Spleen (tissue), 7 donors: ENCODE measurements at regions not wholly inside any gene's neighbourhood (a gene's known extent, or its start where the extent isn't known, plus 50 kb on each side); places are given as distances from the start of the nearest gene placed in this dataset.

Experiments used
- POLR2A ChIP-seq, 3 donors: fragments of 450-650 bp; IDR thresholded peaks; one replicate each; pipeline ENCODE4 v1.5.1; 2017; ENCODE audit warnings: antibody characterized with exemption in 3 of 3, mild to moderate bottlenecking in 1 of 3
- POLR2AphosphoS5 ChIP-seq, 3 donors: sonication (generic); formaldehyde crosslinking; IDR thresholded peaks; one replicate each; pipeline ENCODE4 v1.5.1; 2017; ENCODE audit warnings: antibody characterized with exemption in 3 of 3
- TF ChIP-seq, protein P1 (sequence below), 11 experiments: fragments of 200-600 bp in 7 of 11; fragments of 450-650 bp in 4 of 11; sonication (generic) in 4 of 11; IDR thresholded peaks in 8 of 11; conservative IDR thresholded peaks in 3 of 11; 1 replicate in 7 of 11; 2 replicates in 4 of 11; pipeline versions ENCODE4 v1.4.0 to v1.8.0; 2016 to 2021; ENCODE audit warnings: antibody characterized with exemption in 11 of 11, inconsistent platforms in 4 of 11, mild to moderate bottlenecking in 1 of 11
- donor health status: DM: no; HTN: no; CAD: no; lungs with moderate emphysema.
- donor health status: DM: no; HTN: no; CAD: no.
- donor health status: DM: no; HTN: no; CAD: no.

DNA sequence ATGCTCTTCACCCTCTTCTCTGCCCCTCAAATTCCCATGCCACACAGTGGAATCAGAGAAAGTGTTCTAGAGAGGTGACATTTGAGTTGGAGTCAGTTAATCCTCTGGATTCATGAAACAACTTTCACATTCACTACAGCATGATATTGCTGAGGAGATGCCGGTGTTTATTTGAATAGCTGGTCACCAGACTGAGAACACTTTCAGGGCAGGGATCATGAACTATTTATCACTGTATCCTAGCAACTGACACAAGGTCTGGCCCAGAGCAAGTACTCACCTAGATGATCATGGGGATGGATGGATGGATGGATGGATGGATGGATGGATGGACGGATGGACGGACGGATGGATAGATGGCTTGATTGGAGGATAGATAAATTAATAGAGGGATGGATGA, 116.7 kb upstream of the ZMIZ1 start:
- TF ChIP-seq, protein P1, sequence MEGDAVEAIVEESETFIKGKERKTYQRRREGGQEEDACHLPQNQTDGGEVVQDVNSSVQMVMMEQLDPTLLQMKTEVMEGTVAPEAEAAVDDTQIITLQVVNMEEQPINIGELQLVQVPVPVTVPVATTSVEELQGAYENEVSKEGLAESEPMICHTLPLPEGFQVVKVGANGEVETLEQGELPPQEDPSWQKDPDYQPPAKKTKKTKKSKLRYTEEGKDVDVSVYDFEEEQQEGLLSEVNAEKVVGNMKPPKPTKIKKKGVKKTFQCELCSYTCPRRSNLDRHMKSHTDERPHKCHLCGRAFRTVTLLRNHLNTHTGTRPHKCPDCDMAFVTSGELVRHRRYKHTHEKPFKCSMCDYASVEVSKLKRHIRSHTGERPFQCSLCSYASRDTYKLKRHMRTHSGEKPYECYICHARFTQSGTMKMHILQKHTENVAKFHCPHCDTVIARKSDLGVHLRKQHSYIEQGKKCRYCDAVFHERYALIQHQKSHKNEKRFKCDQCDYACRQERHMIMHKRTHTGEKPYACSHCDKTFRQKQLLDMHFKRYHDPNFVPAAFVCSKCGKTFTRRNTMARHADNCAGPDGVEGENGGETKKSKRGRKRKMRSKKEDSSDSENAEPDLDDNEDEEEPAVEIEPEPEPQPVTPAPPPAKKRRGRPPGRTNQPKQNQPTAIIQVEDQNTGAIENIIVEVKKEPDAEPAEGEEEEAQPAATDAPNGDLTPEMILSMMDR (IDR thresholded peaks at IDR 0.05 in 8 of 11, conservative IDR thresholded peaks at IDR 0.05 in 3 of 11), result no peak
- no peak for TF ChIP-seq POLR2A (IDR thresholded peaks at IDR 0.05)
- TF ChIP-seq POLR2AphosphoS5 (IDR thresholded peaks at IDR 0.05), result no peak
